Medulla oblongata (tissue), 1 donor: ENCODE measurements at regions not wholly inside any gene's neighbourhood (a gene's known extent, or its start where the extent isn't known, plus 50 kb on each side); places are given as distances from the start of the nearest gene placed in this dataset.
"Not testable (repeated sequence)": the region's sequence is repeated elsewhere in the genome, so short reads cannot be mapped to it uniquely, and the experiment has no call there.

Source experiments
- DNase-seq: peaks from one replicate; pipeline ENCODE4 v3.0.0-alpha.2; 2015; ENCODE audit errors: extremely low spot score

DNA sequence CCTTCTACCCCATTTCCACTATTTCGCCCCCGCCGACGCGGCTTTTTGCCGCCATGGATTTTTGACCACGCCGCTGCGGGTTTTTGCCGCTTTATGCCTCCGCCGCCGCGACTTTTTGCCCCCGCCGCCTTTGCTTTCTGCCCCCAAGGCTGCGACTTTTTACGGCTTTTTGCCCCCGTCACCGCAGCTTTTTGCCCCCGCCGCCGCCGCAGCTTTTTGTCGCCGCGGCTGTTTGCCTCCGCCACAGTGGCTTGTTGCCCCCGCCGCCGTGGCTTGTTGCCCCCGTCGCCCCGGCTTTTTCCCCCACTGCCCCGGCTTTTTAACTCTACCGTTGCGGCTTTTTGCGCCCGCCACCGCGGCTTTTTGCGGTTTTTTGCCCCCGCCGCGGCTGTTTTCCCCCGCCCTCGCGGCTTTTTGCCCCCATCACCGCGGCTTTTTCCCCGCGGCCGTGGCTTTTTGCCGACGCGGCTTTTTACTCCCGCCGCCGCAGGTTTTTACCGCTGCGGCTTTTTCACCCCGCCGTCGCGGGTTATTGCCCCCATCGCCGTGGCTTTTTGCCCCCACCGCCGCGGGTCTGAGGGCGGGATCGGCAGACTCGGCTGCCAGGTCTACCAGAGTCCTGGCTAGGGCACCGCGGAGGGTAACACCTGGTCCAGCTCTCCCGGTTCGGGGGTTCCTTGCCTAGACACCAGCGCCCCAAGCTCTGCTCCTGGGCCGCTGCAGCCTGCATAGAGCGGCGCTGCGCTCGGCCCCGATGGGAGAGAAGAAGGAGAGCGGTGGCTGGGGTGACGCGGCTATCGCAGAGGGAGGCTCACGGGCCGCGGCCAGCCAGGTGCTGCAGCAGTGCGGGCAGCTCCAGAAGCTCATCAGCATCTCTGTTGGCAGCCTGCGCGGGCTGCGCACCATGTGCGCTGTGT lies 562.7 kb upstream of the WSB1 start:
- DNase-seq: no peak

DNA sequence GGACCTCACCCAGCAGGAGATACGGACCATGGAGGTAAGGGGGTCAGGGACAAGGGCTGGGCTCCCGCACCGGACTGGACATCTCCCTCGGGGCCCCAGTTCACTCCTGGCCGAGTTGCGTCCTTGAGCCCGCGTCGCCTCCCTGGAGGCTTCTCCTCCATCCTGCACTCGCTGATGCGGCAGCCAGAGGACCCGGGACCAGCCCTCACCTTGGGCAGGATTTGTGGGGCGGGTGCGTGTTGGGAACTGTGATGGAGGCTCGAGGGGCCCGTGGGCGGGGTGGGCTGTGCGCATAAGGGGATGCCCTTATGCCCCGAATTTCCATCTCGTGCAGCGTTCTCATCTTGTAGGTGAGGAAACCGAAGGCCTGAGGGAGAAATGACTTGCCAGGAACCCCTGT lies 562.0 kb upstream of the WSB1 start:
- DNase-seq: not testable (repeated sequence)

DNA sequence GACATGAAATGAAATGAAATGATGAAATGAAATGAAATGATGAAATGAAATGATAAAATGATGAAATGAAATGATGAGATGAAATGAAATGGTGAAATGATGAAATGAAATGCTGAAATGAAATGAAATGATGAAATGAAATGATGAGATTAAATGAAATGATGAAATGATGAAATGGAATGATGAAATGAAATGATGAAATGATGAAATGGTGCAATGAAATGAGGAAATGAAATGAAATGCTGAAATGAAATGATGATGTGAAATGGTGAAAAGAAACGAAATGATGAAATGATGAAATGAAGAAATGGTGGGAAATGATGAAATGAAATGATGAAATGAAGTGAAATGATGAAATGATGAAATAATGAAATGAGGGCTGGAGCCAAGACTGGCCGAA lies 559.1 kb upstream of the WSB1 start:
- DNase-seq: not testable (repeated sequence)

DNA sequence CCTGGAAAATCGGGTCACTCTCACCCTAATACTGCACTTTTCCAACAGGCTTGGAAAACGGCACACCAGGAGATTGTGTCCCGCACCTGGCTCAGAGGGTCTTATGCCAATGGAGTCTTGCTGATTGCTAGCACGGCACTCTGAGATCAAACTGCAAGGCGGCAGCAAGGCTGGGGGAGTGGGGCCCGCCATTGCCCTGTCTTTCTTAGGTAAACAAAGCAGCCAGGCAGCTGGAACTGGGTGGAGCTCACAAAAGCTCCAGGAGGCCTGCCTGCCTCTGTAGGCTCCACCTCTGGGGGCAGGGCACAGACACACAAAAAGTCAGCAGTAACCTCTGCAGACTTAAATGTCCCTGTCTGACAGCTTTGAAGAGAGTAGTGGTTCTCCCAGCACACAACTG lies 557.9 kb upstream of the WSB1 start:
- DNase-seq: not testable (repeated sequence)

DNA sequence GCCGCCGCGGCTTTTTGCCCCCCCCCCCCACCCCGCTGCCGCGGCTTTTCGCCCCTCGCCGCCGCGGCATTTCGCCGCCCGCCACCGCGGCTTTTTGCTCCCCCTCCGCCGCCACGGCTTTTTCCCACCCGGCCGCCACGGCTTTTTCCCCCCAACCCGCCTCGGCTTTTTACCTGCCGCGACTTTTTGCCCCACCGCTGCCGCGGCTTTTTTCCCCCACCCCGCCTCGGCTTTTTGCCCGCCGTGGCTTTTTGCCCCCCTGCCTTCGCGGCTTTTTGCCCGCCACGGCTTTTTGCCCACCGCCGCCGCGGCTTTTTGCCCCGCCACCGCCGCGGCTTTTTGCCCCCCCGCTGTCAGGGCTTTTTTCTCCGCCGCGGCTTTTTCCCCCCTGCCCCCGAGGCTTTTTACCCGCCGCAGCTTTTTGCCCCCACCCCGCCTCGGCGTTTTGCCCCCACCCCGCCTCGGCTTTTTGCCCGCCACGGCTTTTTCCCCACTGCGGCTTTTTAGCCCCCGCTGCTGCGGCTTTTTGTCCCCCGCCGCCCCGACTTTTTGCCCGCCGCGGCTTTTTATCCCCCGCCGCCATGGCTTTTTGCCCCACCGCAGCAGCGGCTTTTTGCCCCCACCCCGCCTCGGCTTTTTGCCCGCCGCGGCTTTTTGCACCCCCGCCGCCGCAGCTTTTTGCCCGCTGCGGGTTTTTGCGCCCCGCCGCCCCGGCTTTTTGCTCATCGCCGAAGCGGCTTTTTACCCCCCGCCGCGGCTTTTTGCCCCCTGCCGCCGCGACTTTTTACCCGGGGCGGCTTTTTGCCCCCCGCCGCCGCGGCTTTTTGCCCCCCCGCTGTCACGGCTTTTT lies 527.8 kb upstream of the WSB1 start:
- DNase-seq: no peak

DNA sequence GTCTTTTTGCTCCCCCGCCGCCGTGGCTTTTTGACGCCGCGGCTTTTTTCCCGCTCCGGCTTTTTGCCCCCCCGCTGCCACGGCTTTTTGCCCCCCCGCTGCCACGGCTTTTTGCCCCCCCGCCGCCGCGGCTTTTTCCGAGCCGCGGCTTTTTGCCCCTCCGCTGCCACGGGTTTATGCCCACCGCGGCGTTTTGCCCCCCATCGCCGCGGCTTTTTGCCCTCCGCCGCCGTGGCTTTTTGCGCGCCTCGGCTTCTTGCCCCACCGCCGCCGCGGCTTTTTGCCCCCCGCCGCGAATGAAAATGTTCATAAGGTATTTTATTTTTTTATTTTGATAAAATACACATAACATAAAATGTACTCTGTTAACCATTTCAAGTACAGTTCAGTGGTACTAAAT lies 527.2 kb upstream of the WSB1 start:
- no peak for DNase-seq

DNA sequence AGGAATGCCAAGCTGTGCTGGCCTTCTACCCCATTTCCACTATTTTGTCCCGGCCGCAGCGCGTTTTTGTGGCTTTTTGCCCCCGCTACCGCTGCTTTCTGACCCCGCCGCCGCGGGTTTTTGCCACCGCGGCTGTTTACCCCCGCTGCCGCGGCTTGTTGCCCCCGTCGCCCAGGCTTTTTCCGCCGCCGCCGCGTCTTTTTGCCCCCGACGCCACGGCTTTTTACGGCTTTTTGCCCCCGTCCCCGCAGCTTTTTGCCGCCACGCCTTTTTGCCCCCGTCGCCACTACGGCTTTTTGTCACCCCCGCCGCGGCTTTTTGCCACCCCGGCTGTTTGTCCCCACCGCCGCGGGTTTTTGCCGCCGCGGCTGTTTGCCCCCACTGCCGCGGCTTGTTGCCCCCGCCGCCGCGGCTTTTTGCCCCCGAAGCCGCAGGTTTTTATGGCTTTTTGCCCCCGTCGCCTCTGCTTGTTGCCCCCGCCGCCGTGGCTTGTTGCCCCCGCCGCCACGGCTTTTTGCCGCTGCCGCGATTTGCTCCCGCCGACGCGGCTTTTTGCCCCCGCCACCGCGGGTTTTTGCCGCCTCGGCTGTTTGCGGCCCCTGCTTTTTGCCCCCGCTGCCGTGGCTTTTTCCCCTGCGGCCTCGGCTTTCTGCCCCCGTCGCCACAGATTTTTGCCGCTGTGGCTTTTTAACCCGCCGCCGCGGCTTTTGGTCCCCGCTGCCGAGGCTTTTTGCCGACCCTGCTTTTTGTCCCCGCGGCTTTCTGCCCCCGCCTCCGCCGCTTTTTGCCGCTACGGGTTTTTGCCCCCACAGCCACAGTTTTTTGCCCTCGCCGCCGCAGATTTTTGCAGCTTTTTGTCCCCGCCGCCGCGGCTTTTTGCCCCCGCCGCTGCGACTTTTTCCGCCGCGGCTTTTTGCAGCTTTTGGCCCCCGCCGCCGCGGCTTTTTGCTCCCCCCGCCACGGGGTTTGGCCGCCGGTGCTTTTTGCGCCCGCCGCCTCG lies 520.4 kb upstream of the WSB1 start:
- no peak for DNase-seq

DNA sequence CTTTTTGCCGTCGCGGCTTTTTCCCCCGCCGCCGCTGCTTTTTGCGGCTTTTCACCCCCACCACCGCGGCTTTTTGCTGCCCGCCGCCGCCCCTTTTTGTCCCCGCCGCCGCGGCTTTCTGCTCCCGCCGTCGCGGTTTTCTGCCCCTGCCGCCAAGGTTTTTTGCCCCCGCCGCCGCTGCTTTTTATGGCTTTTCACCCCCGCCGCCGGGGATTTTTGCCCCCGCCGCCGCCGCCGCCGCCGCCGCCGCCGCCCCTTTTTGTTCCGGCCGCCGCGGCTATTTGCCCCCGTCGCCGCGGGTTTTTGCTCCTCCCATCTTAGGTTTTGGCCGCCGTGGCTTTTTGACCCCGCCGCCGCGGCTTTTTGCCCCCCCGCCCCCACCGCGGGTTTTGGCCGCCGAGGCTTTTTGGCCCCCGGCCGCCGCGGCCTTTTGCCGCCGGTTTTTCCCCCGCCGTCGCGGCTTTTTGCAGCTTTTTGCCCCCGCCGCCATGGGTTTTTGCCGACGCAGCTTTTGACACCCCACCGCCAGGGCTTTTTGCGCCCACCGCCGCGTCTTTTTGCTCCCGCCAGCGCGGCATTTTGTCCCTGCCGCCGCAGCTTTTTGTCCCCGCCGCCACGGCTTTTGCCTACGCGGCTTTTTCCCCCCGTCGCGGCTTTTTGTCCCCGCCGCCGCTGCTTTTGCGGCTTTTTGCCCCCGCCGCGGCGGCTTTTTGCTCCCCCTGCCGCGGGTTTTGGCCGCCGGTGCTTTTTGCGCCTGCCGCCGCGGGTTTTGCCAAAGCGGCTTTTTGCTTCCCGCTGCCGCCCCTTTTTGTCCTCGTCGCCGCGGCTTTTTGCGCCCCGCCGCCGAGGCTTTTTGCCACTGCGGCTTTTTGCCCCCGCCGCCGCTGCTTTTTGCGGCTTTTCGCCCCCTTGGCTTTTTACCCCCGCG lies 519.4 kb upstream of the WSB1 start:
- DNase-seq: no peak

DNA sequence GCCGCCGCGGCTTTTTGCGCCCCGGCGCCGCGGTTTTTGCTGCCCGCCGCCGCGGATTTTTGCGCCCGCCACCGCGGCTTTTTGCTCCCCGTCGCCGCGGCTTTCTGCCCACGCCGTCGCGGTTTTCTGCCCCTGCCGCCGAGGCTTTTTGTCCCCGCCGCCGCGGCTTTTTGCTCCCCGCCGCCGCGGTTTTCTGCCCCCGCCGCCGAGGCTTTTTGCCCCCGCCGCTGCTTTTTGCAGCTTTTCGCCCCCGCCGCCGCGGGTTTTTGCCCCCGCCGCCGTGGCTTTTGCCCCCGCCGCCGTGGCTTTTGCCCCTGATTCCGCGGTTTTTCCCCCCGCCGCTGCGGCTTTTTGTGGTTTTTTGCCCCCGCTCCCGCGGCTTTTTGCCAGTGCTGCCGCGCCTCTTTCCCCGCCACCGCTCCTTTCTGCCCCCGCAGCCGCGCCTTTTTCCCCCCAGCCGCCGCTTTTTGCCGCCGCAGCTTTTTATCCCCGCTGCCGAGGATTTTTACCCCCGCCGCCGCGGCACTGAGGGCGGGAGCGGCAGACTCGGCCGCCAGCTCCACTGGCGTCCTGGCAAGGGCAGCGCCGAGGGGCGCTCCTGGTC lies 518.6 kb upstream of the WSB1 start:
- no peak for DNase-seq

DNA sequence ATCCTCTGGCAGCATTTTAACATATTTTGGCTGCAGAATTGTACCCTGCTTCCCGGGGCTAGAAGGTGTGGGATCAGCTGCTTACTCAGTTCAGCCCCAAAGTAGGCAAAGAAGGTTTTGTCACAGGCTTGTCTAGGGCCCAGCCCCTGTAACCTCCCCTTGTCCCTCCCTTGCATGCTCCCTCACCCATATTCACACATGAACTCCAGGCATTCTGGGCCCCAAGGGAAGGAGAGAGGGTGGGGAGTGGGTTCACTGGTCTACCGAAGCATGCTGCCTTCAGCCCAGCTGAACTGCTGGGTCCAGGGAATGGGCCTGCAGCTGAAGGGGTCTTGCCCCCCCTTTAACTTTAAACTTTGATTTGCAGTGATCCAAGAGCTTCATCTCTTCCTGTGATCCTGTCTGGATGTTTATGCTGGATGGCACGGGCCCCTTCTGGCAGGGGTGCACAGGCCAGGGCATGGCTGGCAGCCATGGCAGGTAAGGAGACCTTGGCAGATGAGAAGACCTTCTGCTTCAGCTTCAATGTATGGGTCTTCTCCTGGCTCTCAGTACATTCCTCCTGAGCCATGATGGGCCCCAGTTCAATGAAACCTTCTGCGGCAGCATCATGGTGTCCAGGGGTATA lies 513.6 kb upstream of the WSB1 start:
- not testable (repeated sequence) for DNase-seq

DNA sequence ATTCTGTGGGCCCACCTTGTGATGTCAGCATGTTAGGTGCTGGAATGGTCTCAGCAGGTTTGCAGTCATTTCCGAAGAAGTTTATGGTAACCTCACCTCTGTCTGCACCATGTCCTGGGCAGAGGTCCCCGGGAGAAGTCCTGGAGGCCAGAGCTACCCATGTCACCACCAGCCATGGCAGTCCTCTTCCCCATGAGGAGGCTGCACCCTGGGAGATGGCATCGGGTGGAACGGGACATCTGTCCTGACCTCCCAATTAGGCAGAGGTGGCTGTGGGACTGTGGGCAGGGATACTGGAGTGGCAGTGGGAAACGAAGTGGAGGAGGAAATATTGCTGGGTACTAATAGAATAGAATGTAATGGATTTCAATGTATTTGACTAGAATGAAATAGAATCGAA lies 511.8 kb upstream of the WSB1 start:
- DNase-seq: no peak

DNA sequence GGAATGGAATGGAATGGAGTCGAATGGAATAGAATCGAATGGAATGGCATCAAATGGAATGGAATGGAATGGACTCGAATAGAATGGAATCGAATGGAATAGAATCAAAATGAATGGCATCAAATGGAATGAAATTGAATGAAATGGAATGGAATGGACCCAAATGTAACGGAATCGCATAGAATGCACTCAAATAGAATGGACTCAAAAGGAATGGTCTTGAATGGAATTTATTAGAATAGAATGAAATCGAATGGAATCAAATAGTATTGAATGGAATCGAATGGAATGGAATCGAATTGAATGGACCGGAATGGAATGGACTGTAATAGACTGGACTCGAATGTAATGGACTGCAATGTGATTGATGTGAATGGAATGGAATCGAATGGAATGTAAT lies 501.4 kb upstream of the WSB1 start:
- no peak for DNase-seq

DNA sequence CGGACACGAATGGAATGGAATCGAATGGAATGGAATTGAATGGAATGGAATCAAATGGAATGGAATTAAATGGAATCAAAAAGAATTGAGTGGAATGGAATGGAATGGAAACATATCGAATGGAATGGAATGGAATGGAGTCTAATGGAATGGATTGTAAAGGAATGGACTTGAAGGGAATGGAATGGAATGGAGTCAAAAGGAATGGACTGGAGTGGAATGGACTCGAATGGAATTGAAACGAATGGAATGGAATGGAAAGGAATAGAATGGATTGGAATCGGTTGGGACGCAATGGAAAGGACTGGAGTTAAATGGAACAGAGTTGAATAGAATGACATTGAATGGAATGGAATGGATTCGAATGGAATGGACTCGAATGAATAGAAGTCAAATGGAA lies 486.9 kb upstream of the WSB1 start:
- DNase-seq: no peak

DNA sequence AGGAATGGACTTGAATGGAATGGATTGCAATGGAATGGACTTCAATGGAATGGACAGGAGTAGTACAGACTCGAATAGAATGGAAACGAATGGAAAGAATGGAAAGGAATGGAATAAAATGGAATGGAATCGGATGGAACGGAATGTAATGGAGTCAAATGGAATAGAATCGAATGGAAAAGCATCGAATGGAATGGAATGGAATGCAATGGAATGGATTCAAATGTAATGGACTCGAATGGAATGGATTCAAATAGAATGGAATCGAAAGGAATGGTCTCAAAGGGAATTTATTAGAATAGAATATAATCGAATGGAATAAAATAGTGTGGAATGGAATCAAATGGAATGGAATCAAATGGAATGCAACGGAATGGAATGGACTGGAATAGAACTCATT lies 484.9 kb upstream of the WSB1 start:
- DNase-seq: no peak

DNA sequence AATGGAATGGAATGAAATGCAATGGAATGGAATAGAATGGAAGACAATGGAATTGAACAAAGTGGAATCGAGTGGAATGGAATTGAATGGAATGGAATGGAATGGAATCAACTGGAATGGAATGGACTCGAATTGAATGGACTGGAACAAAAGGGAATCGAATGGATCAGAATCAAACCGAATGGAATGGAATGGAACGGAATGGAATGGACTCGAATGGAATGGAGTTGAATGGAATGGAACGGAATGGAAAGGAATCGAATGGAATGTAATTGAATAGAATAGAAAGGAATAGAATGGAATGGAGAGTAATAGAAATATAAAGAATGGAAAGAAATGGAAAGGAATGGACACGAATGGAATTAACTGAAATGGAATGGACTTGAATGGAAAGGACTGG lies 475.2 kb upstream of the WSB1 start:
- peak; percentile 29 for DNase-seq
